Putamen (tissue), 1 donor: ENCODE measurements at regions not wholly inside any gene's neighbourhood (a gene's known extent, or its start where the extent isn't known, plus 50 kb on each side); places are given as distances from the start of the nearest gene placed in this dataset.

ENCODE experiments used
- DNase-seq: peaks from one replicate; pipeline ENCODE4 v3.0.0-alpha.2; 2016; ENCODE audit warnings: low spot score

DNA sequence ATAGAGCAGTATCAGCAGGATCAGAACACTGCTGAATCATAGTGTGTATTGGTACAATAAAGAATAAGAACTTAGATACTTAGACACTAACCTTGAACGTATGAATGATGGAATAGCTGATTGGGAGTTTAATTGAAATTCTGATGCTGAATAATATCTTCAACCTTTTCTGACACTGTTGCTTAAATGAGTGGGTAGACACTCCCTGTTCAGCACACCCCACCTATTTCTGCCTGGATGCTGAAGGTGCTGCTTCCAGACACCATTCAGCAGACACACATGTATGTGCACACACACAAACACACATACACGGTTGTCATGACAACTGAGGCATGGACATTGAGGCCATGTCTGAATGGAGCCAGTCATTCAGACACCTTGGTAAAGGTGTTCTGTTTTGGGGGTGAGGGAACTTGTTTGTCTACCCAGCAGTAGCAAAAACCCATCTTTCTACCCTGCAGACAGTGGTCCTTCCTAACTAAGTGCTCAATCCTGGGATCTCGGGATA lies 54.3 kb downstream of the TMEM215 start:
- peak; percentile 50 for DNase-seq

DNA sequence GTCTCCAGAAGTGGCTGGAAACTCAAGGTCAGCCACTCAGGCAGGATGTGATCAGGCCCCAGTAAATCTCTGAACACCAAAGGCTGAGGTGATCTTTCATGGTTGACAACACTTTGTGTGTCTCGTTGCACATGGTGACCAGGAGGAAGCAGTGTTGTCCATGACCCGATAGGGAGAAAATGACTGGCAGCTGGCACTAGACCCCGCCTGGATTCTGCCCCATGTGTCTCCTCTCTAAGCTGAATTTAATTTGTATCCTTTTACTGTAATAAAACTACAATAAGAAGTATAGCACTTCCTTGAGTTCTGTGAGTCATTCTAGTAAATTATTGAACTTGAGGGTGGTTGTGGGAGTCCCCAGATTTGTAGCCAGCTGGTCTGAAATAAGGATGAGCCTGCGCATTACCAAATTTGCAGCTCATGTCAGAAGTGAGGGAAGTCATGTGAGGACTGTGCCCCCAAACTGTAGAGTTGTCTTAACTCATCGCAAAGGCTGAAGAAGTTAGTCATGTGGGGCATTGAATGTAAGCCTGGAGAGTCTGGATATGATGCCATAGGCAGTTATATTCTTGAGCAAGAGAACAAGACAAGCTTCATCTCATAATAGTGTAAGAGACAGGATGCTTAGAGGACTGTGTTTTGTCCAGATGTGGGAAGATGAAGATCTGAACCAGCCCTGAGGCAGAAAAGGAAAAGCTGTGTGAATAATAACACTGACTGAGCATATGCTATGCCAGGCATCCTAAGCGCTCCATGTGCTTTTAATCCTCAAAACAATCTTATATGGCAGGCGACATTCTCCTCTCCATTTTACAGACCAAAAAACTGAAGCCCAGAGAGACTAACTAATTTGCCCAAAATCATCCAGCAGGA lies 55.9 kb downstream of the TMEM215 start:
- no peak for DNase-seq

DNA sequence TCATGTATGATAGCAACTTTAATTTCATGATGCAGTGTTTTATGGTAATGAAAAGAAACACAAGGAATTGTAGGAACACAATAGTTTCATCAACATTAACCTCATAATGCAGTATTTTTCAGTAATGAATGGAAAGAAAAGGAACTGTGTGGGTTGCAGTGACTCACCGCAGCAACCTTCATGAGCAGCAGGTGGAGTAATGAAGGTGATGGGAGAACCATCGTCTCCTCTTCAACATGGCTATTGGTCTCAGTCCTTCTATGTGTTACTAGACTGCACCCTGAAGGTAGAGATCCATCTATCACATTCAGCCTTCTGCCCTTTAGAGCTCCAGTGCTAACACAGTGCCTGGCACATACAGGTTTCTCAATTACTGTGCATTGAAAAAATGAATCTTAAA lies 58.0 kb downstream of the TMEM215 start:
- DNase-seq = no peak

DNA sequence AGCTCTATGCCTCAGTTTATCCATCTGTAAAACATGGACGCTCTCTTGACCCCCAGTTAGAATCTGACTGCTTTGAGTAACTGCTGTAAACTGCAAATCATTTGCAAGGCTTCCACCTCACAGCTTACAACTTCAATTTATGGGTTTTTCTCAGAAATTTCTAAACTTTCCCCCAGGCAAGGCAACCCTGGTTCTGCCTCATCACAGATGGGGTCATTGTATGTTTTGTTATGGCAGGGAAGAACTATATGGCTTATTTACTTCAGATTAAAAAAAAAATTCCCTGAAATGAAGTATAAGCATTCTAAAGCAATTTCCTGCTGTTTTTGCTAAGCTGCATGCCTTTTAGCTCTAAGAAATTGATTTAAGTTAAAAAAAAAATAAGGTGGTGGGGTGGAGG lies 60.0 kb downstream of the TMEM215 start:
- no peak for DNase-seq

DNA sequence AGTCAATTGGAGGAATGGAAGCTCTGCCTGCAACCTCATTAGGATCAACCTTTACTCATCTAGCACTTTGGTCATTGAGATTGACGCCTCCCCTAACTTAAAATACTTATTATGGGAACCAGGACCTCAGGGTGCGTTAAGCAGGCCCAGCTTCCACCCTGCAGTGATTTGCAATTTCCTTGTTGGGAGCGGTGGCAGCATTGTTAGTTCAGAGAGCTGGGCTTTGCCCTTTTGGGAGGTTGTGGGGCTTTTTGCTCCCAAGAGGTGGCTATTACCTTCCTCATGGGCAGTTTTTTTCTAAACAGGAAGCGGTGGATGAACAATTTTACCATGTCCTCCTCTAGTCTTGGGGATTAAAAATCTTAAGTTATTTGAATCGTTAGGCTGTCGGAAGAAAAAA lies 60.9 kb downstream of the TMEM215 start:
- DNase-seq = no peak

DNA sequence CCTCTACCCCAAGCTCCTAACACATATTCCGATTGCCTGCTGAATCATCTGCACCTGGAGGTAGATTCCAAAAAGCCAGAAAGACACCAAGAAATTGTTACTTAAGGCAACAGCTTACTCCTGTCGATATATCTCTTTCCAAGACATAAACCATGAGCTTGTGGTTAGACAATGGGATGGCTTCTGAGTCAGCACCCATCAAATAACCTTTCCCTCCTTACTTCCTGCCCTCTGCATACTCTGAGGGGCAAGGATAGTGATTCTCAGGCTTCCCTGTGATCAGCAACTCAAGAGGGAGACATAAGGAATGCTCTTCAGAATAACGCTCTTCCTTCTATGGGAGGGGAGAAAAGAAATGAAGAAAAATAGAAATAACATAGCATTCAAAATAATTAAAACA lies 70.9 kb downstream of the TMEM215 start:
- no peak for DNase-seq

DNA sequence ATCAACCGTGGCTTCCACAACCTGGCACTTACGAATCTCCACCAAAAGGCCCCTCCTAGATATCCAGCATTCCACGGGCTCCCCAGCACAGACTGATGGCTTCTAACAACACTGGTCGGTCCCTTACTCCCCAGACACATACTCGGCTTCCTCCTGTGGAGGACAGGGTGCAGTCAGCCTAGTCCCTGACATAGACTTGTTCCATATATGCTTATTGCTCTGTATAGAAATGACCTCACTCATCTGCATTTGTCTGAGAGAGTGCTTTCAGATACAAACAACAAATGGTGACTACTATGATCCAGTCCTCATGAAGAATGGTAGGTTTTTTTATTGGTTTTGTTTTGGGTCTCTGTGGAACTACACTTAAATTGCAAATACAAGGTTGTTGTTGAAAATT lies 72.4 kb downstream of the TMEM215 start:
- no peak for DNase-seq

DNA sequence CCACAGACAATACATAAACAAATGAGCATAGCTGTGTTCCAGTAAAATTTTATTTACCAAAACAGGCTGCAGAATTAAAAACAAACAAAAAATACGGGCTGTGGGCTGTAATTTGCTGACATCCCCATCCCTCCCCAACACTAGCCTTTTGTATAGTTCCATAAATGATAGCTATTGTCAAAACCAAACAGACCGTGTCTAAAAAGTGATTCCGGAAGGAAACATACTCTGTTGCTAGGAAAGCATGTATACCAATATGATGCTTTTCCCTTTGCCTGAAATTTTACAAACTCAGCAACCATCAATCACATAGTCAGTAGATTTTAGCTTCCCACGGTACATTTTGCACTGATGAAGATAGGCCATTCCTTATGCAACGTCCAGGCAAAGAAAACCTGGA lies 80.0 kb downstream of the TMEM215 start:
- no peak for DNase-seq

DNA sequence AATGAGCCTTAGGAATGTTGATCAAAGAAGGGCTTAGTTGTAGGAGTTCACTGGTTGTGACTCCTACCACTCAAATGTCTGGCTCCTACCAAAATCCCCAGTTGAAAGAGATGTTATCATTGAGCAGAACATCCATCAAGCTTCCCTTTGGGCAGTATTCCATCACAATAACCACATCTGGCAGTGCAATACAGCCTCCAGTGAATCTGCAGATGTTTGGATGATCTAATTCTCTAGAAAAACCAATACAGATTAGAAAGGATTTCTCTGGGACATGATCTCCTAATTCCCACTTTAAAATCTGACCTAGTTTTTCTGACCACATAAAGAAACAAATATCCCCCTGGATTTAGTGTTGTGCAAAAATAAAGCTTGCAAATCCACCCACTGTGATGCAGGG lies 81.6 kb downstream of the TMEM215 start:
- DNase-seq = no peak

DNA sequence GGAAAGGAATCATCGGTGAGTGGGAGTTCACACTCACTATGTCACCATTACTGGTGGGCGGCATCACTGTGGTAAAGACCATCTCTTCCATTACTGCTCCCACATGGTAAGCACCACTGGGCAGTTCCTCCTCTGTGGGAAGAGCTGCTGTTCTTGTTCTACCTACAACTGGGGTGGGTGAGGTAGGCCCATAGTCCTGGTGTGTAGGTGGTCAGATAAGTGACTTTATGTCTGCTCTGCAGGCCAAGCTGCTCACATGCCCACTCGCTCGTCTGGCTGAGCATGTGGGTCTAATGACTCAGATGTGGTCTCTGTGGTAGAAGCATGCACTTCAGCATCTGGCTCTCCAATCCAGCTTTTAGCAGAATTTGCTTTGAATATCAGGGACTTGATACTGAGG lies 82.9 kb downstream of the TMEM215 start:
- DNase-seq = no peak

DNA sequence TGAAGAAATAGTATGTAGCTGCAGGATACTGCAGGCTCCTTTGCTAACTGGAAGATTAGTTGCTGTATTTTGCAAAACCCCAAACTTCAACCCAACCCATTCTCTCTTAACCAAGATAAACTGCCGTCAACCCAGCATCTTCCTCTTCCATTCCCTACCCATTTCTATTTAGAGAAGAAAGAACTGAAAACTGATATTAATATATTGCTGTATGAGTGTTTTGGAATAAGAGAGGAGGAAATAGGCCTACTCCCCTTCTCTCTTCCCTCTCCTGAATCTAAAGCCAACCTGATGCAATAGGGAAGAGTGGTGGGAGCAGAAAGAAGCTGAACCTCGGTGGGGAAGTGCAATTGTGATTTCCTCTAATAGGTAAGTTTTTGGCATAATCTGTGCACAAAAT lies 83.7 kb downstream of the TMEM215 start:
- DNase-seq = no peak

DNA sequence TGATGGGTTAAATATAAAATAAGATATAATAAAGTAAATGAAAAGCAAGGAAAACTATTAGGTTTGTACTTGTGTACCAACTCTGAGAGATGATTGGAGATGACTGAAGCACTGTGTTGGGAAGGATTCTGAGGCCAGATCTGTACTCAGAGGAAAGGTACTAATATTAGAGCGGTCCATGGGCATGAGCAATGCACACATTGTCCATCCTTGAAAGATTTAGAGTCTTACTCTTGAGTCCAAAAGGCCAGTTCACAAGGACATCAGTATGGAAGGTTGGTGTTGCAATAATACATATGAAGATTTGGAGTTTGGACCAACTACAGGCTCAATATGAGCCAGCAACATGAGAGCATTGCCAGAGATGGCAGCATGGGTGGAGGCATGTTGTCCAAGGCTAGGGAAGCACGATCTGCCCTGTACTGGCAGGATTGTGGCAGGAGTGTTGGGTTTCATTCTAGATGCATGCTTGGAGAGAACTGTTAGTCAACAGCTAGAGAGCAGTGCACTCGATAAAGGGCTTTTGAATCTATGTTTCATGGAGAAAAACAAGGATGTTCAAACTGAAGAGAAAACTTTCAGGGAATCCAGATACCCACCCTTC lies 84.4 kb downstream of the TMEM215 start:
- no peak for DNase-seq

DNA sequence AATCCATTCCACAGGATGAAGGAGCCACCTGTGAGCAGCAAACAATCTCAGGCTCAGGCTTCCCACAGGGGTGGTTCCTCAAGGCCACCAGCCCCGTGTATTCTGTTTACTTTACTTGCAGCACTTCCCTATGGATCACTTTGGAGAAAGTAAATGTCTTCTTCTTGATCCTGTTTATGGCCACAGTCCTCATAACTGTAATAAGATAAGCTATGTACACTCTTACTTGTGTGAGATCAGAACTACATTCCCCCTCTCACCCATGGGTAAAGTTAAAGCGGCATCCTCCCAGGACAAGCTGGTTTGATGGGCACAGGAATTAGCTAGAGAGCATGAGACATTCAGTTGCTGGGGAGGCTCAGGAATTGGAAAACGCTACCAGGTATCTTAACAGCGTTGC lies 86.1 kb downstream of the TMEM215 start:
- no peak for DNase-seq

DNA sequence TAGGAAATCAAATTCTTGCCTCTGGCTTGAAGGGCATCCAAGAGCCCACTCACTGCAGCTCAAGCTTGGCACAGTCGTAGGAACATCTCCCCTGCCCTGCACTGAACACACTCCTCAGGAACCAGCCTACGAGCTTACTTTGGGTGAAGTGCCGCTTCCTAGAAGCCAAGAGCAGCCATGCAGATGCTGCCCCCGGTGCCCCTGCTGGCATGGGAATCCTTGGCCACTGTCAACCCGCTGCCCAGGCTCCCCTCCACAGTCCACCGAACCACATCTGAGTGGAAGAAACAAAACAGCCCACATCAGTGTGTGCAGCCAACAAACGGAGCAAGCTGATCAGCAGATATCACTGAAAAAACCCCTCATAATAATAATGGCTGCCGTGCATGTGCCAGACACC lies 89.8 kb downstream of the TMEM215 start:
- DNase-seq = no peak

DNA sequence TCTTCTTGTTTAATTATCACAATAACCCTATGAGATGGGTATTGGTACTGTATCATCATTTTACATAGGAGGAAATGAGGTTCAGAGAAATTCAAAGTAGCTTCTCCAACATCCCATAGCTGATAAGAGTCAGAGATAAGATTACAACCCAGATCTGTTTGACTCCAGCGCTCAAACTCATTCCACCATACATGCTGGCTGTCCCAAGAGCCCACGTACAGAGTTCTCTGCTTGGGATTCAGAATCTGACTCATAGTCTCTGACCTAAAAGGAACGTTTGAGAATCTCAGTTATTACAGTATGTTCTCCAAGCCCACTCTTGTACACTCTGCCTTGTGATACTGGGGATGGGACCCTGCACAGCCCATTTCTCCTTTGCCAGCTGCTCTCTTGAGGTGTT lies 90.2 kb downstream of the TMEM215 start:
- DNase-seq = no peak

DNA sequence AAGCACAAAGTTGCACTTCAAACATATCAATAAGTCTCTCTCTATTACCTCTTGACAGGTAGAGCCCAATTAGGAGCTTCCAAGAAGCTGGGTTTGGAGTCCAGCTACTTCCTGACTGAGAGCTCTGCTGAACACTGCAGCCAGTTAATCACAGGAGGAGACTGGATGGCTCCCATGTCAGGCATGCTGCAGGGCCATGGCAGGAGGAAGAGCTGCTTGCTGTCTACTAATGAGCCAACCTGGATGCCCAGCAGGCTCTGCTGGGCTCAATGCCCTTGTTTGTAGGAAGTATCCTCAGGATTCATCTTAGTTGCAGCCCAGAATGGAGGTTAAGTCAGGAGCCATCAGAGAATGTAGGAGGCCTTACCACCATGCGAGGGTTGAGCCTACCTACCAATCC lies 91.9 kb downstream of the TMEM215 start:
- no peak for DNase-seq

DNA sequence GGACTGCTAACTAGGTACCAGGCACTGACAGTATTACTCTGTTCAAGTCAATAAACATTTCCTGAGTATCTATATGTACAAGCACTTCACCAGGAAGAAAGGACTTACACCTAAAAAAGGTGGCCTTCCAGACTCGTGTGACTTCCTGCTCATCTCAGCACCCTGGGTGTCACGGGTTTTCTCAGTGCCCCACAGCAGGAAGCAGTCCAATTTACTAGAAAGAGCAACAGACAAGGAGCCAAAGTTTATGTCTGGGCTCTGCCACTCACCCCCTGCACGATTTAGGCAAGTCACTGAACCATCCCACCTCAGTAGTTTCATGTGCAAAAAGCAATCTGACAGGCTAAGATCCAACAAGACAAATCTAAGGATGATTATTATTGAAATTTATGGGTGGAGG lies 92.4 kb downstream of the TMEM215 start:
- no peak for DNase-seq

DNA sequence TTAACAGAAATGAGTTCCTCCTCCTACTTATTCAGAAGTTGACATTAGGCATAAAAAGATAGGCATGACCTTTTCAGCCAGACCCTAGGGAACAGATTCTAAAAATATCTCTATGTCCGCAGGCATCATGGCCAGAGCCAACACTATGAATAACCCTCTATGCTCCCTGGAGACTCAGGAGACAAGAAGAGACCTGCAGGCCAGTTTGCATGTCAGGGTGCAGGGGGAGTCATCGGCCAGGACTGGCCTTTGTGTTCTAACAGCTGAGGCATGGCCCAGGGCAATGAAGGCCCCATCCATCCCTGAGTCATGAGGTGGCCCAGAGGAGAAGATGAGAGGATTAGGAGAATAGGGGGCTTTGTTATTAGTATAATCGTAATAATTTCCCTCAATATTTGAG lies 93.8 kb downstream of the TMEM215 start:
- DNase-seq = no peak

DNA sequence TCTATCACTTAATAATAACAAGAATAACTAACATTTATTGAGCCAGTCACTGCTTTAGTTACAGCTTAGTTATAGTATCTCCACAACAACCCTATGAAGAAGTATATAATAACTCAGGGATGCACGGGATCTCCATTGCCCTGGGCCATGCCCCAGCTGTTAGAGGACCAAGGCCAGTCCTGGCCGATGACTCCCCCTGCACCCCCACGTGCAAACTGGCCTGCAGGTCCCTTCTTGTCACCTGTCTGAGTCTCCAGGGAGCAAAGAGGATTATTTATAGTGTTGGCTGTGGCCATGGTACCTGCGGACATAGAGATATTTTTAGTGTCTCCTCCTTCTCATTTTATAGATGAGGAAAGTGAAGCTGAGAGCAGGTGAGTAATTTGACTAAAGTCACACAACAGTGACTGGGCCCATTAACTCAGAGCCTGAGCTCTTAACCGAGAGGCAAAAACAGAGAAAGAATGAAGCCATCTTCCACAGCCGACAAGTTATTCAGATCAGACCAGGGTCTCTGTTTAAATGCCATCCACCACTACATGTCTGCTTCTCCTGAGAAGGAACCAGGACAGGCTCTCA lies 94.4 kb downstream of the TMEM215 start:
- DNase-seq = no peak

DNA sequence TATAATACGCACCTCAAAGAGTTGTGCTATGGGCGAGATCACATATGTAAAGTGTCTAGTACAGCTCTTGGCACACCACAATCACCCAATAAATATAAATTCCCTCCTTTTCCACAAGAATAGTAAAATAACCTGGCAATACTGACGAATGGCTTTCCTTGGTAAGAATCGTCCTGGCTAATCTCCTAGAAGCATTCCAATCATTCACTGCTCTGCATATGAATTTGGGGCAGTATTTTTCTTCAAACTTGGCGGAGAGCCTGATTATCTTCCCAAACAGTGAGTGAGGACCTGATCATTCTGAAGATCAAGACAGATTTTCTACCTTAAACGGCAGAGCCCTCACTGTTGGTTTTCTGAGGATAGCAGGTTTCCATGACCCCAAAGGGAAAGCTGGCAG lies 96.0 kb downstream of the TMEM215 start:
- DNase-seq = no peak

DNA sequence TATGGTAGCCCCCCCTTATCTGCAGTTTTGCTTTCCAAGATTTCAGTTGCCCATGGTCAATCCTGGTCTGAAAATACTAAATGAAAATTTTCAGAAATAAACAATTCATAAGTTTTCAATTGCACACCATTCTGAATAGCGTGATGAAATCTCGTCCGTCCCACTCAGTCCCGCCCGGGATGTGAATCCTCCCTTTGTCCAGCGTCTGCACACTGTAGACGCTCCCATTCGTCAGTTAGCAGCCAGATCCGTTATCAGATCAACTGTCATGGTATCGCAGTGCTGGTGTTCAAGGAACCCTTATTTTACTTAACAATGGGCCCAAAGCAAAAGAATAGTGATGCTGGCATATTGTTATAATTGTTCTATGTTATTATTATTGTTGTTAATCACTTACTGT lies 98.6 kb downstream of the TMEM215 start:
- peak; percentile 8 for DNase-seq

DNA sequence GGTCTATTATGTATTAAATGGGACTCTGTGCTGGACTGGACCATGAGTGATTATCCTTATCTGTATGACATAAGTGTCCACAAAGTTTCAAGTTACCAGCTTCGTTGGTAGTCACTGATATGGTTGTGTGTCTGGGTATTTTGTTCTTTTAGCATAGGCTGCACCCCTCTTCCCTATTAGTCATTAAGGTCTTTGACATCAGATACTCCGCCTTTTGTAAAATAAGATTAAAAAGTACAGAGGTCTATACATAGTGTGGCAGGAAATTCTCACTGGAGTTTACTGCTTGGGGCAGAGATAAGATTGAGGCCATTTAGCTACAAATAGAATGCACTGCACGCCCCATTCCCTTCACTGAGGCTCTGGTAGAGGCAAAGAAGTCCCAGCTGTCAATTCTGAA lies 99.4 kb downstream of the TMEM215 start:
- no peak for DNase-seq

DNA sequence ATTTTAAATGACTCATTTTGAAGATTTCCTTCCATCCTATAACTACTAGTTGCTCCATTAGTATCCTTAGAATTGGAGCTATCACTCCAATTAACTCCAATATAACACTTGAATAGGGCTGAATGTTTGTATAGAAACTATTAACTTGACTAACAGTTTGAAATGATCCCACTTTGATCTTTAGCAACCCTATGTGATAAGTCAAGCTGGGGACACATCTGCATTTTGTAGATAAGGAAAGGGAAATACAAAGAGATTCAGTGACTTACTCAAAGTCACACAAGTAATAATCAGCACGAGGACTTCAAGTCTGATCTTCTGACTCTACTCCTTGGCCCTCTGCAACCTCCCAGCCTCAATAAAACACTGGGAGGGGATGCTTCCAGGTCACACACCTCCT lies 101.1 kb downstream of the TMEM215 start:
- DNase-seq = no peak
